SH-SY5Y (cell line): ENCODE measurements at regions not wholly inside any gene's neighbourhood (a gene's known extent, or its start where the extent isn't known, plus 50 kb on each side); places are given as distances from the start of the nearest gene placed in this dataset.

Experiments
- GATA2 ChIP-seq: IDR thresholded peaks from 2 replicates; pipeline ENCODE4 v1.6.1; 2011; ENCODE audit warnings: mild to moderate bottlenecking, low read depth, low read length
- GATA3 ChIP-seq: IDR thresholded peaks from 2 replicates; pipeline ENCODE4 v1.6.1; 2011; ENCODE audit warnings: low read depth, mild to moderate bottlenecking, low read length, moderate library complexity

DNA sequence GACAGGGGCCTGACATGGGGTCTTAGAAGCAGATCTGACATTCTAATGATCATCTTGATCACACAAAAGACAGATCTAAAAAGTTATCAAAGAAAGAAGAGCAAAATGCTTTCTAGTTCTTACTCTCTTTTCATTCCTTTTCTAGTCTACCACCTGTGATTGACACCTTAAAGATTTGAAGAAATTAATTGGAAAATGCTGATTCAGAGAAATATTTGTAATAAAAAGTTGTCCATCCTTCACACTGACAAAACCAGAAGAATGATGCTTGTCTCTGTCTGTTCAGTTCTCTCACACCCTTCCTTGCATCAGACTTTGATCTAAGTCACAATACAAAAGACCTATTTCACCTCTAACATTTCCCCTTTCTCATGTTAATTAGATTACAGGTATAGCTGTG lies 182.4 kb downstream of the RAP2A start:
- TF ChIP-seq GATA2, result no peak
- no peak for TF ChIP-seq GATA3
